Peyer's patch (tissue), 4 donors: ENCODE measurements at regions not wholly inside any gene's neighbourhood (a gene's known extent, or its start where the extent isn't known, plus 50 kb on each side); places are given as distances from the start of the nearest gene placed in this dataset.

Source experiments
- DNase-seq, 3 donors: peaks; one replicate each; pipeline ENCODE4 v3.0.0-alpha.2; 2017 to 2019
- H3K27ac ChIP-seq, 4 donors: fragments of 200-600 bp; sonication (generic); one replicate each; pipeline ENCODE4 v1.5.1; 2016 to 2019
- H3K27me3 ChIP-seq, 2 donors: fragments of 200-600 bp; sonication (generic); one replicate each; pipeline ENCODE4 v1.5.1; 2019
- H3K36me3 ChIP-seq, 3 donors: fragments of 200-600 bp; sonication (generic); one replicate each; pipeline ENCODE4 v1.5.1; 2016 to 2019
- H3K4me1 ChIP-seq, 4 donors: fragments of 200-600 bp; sonication (generic); one replicate each; pipeline ENCODE4 v1.5.1; 2016 to 2019
- H3K4me3 ChIP-seq, 4 donors: fragments of 200-600 bp; sonication (generic); 1 replicate in 3 of 4; 2 replicates in 1 of 4; pipeline ENCODE4 v1.5.1; 2016 to 2019; ENCODE audit warnings: mild to moderate bottlenecking in 1 of 4
- H3K9me3 ChIP-seq, 4 donors: fragments of 200-600 bp; sonication (generic); one replicate each; pipeline ENCODE4 v1.5.1; 2016 to 2019; ENCODE audit warnings: mild to moderate bottlenecking in 1 of 4
- POLR2A ChIP-seq, 2 donors: fragments of 450-650 bp; IDR thresholded peaks; one replicate each; pipeline ENCODE4 v1.5.1; 2017; ENCODE audit warnings: antibody characterized with exemption in 2 of 2, mild to moderate bottlenecking in 2 of 2, moderate library complexity in 2 of 2
- TF ChIP-seq, protein P1 (sequence below), 6 experiments: fragments of 450-650 bp in 4 of 6; fragments of 200-600 bp in 2 of 6; sonication (generic) in 1 of 6; IDR thresholded peaks; one replicate each; pipeline ENCODE4 v1.5.1; 2017 to 2019; ENCODE audit warnings: antibody characterized with exemption in 6 of 6, mild to moderate bottlenecking in 3 of 6, moderate library complexity in 1 of 6

DNA sequence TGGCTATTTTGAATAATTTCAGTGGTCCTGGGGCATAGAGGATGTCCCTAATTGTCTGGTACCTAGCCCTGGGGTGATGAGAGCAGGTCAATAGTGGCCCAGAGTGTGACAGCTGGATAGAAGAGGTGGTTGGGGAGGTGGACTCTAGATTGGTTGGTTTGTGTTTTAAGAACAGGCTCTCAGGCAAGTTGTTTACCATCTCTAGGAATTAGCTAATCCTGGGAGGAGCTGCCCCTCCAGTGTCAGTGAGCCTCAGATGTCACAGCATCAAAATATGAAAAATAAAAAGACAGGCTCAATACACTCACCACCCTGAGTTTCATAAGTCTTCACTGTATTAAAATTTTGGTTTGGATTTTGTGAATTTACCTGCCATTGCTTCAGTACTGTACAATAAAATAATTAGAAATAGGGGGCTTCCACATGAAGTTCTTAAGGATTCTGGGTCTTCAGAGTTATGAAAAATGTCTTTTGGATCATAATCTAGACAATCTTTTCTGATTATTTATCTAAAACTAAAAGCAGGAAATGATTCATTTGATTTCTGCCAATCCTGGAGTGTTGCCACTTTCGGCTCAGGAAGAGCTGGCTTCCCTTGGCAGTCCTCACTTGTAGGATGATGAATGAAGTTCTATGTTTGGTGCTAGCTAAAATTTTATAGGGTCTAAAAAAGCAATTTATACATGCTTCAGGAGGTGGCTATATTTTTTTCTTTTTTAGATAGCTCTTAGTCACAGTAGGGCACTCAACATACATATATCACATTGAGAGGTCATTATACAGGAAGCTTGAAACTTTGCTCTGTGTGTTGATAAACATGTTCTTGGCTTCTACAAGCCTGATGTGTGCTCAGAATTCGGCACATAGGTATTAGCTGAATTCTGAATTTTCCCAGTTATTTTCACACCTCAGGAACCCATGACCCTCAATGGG is 395.1 kb downstream of the RAB28 start:
- TF ChIP-seq, protein P1, sequence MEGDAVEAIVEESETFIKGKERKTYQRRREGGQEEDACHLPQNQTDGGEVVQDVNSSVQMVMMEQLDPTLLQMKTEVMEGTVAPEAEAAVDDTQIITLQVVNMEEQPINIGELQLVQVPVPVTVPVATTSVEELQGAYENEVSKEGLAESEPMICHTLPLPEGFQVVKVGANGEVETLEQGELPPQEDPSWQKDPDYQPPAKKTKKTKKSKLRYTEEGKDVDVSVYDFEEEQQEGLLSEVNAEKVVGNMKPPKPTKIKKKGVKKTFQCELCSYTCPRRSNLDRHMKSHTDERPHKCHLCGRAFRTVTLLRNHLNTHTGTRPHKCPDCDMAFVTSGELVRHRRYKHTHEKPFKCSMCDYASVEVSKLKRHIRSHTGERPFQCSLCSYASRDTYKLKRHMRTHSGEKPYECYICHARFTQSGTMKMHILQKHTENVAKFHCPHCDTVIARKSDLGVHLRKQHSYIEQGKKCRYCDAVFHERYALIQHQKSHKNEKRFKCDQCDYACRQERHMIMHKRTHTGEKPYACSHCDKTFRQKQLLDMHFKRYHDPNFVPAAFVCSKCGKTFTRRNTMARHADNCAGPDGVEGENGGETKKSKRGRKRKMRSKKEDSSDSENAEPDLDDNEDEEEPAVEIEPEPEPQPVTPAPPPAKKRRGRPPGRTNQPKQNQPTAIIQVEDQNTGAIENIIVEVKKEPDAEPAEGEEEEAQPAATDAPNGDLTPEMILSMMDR (IDR thresholded peaks at IDR 0.05): no peak
- TF ChIP-seq POLR2A (IDR thresholded peaks at IDR 0.05): no peak
- Histone ChIP-seq H3K4me1 (no peaks in the 10 kb centered on the region), H3K36me3 (no peaks in the 10 kb centered on the region), H3K4me3 (no peak overlapping the region), H3K9me3 (no peaks in the 10 kb centered on the region), H3K27ac (no peak overlapping the region), H3K27me3 (no peaks in the 10 kb centered on the region)
- DNase-seq: no peak

DNA sequence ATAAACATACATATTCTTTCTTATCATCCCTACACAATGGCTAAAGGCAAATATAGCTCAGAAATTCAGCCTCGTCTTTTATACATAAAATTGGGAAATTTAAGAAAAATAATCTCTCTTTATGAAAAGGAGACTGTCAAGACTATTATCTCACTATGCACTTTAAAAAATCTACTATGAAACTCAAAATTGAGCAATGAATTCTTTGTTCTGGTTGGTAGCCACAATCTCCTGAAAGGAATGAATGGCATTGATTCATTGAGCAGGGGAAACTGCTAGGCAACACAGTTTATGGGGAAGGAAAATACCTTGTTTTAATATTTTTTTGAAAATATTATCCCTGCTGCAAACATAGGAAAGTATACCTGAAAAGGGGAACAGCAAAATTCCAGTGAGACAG is 397.1 kb downstream of the RAB28 start:
- no peaks in the 10 kb centered on the region for H3K27me3 ChIP-seq
- H3K27ac ChIP-seq: no peak overlapping the region
- H3K4me1 ChIP-seq: no peaks in the 10 kb centered on the region
- H3K4me3 ChIP-seq: no peak overlapping the region
- H3K36me3 ChIP-seq: no peaks in the 10 kb centered on the region
- H3K9me3 ChIP-seq: peaks cover 0 to 2% (median 0%) of the 10 kb centered on the region in 4 donors
- TF ChIP-seq POLR2A (IDR thresholded peaks at IDR 0.05): no peak
- TF ChIP-seq, protein P1 (IDR thresholded peaks at IDR 0.05): no peak
- DNase-seq: no peak

DNA sequence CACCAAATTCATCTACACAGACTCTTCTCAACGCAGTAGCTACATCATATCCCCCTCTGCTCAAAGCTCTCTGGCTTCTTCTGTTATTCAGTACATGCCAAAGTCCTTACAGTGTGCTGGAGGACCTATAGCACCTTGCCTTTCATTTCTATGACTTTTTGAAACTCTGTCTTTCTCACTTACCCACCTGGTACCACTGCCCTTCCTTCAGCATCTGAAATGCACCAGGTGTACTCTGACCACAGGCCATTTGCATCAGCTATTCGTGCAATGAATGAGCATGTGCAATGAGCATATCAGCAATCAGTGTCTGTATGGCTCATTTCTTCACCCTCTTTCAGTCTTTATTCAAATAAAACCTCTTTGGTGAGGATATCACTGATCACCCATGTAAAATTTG is 399.9 kb downstream of the RAB28 start:
- peaks cover 0 to 12% (median 0%) of the 10 kb centered on the region in 4 donors for H3K9me3 ChIP-seq
- no peaks in the 10 kb centered on the region for H3K36me3 ChIP-seq
- TF ChIP-seq POLR2A (IDR thresholded peaks at IDR 0.05): no peak
- TF ChIP-seq, protein P1 (IDR thresholded peaks at IDR 0.05): no peak
- no peak overlapping the region for H3K27ac ChIP-seq
- no peak for DNase-seq
- no peak overlapping the region for H3K4me3 ChIP-seq
- H3K27me3 ChIP-seq: no peaks in the 10 kb centered on the region
- no peaks in the 10 kb centered on the region for H3K4me1 ChIP-seq

DNA sequence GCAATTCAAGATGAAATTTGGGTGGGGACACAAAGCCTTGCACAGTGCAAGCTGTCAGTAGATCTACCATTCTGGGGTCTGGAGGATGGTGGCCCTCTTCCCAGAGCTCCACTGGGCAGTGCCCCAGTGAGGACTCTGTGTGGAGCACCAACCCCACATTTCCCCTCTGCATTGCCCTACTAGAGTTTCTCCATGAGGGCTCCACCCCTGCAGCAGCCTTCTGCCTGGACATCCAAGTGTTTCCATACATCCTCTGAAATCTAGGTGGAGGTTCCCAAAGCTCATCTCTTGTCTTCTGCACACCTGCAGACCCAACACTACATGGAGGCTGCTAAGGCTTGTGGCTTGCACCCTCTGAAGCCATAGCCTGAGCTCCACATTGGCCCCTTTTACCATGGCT is 402.3 kb downstream of the RAB28 start:
- no peaks in the 10 kb centered on the region for H3K27me3 ChIP-seq
- H3K4me3 ChIP-seq: no peak overlapping the region
- peaks cover 0 to 12% (median 0%) of the 10 kb centered on the region in 4 donors for H3K9me3 ChIP-seq
- DNase-seq: no peak
- H3K36me3 ChIP-seq: no peaks in the 10 kb centered on the region
- no peaks in the 10 kb centered on the region for H3K4me1 ChIP-seq
- TF ChIP-seq, protein P1 (IDR thresholded peaks at IDR 0.05): no peak
- TF ChIP-seq POLR2A (IDR thresholded peaks at IDR 0.05): no peak
- H3K27ac ChIP-seq: no peak overlapping the region

DNA sequence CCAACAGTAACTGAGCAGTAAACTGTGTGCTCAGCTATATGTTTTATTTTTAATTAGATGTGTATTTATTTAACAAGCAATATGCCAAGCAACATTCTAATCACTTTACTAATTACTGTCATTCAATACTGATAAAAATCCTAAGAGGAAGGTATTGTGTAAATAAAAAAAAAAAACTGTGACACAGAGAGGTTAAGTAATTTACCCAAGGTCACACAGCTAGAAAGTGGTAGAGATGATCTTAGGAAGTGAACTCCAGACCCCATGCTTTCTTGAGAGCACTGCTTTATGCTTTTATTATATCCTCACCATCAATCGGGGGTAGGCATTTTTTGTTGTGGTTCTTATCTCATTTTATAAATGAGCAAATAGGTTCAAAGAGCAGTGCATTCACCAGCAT is 417.1 kb downstream of the RAB28 start:
- Histone ChIP-seq H3K9me3 (no peaks in the 10 kb centered on the region), H3K27ac (no peak overlapping the region), H3K4me1 (no peaks in the 10 kb centered on the region), H3K4me3 (no peak overlapping the region), H3K27me3 (no peaks in the 10 kb centered on the region), H3K36me3 (no peaks in the 10 kb centered on the region)
- no peak for DNase-seq
- TF ChIP-seq POLR2A (IDR thresholded peaks at IDR 0.05): no peak
- TF ChIP-seq, protein P1 (IDR thresholded peaks at IDR 0.05): no peak
